Mucosa of descending colon (tissue), 3 donors: ENCODE measurements at regions not wholly inside any gene's neighbourhood (a gene's known extent, or its start where the extent isn't known, plus 50 kb on each side); places are given as distances from the start of the nearest gene placed in this dataset.
"Not testable (repeated sequence)": the region's sequence is repeated elsewhere in the genome, so short reads cannot be mapped to it uniquely, and the experiment has no call there.

ENCODE experiments used
- ATAC-seq: fragments of 200-7000 bp; cut with Tn5 transposase; one replicate; pipeline ENCODE4 v1.9.1; 2020; ENCODE audit warnings: mild to moderate bottlenecking, moderate library complexity
- DNase-seq, 3 donors: peaks; one replicate each; pipeline ENCODE4 v3.0.0-alpha.2; 2020
- H3K36me3 ChIP-seq: fragments of 200-600 bp; one replicate; pipeline ENCODE4 v1.8.0; 2021; ENCODE audit warnings: low read depth, mild to moderate bottlenecking
- H3K4me1 ChIP-seq: fragments of 200-600 bp; one replicate; pipeline ENCODE4 v1.8.0; 2021; ENCODE audit warnings: low read depth, mild to moderate bottlenecking
- H3K4me3 ChIP-seq: fragments of 200-600 bp; one replicate; pipeline ENCODE4 v1.8.0; 2021; ENCODE audit warnings: mild to moderate bottlenecking
- H3K9me3 ChIP-seq: fragments of 200-600 bp; one replicate; pipeline ENCODE4 v1.8.0; 2021; ENCODE audit warnings: mild to moderate bottlenecking
- CTCF ChIP-seq: fragments of 200-600 bp; IDR thresholded peaks from one replicate; pipeline ENCODE4 v1.8.0; 2022; ENCODE audit warnings: antibody characterized with exemption, mild to moderate bottlenecking
- intact Hi-C, 2 donors: fragments of 100-400 bp; cut with DNase I in 1 of 2; cut with micrococcal nuclease in 1 of 2; formaldehyde crosslinking; loops; one replicate each; pipeline versions ENCODE4 v1.11.0 to v1.11.1; 2022; cut with DNase I, micrococcal nuclease
- donor health status: DM: no; HTN: no; CAD: no; lungs with moderate emphysema.
- donor health status: DM: no; HTN: no; CAD: no.
- donor health status: DM: no; HTN: yes; CAD: no.

GRCh38 chr12:47366579-47366978 lies 286.8 kb upstream of the AMIGO2 start:
- DNase-seq: no peak
- intact Hi-C loops: no loop called here

GRCh38 chr12:47366157-47366556 lies 286.4 kb upstream of the AMIGO2 start:
- Histone ChIP-seq H3K4me1 (no peaks in the 10 kb centered on the region), H3K4me3 (no peak overlapping the region), H3K36me3 (no peaks in the 10 kb centered on the region), H3K9me3 (no peaks in the 10 kb centered on the region)
- no peak for TF ChIP-seq CTCF
- ATAC-seq (no peak), DNase-seq (no peak)
- intact Hi-C loops: no loop called here

More at GRCh38 chr12:47366579-47366978, 286.8 kb upstream of the AMIGO2 start:
- no peak for ATAC-seq
- TF ChIP-seq CTCF: no peak
- Histone ChIP-seq H3K9me3 (no peaks in the 10 kb centered on the region), H3K4me3 (no peak overlapping the region), H3K36me3 (no peaks in the 10 kb centered on the region), H3K4me1 (no peaks in the 10 kb centered on the region)

DNA sequence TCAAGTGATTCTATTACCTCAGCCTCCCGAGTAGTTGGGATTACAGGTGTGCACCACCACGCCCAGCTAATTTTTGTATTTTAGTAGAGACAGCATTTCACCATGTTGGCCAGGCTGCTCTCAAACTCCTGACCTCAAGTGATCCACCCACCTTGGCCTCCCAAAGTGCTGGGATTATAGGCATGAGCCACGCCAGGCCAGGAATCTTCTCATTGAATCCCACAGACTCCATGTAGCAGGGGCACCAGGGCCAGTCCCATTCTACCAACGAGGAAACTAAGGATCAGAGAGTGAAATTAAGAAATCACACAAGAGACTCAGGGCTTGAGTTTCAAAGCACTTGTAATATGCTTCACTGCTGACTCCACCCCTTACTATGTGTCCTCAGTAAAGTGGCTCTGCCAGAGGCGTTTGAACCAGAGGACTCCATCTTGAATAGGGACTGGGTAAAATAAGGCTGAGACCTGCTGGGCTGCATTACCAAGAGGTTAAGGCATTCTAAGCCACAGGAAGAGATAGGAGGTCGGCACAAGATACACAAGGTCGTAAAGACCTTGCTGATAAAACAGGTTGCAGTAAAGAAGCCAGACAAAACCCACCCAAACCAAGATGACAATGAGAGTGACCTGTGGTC lies 285.8 kb upstream of the AMIGO2 start:
- DNase-seq, ATAC-seq, H3K4me3 ChIP-seq, H3K36me3 ChIP-seq, H3K9me3 ChIP-seq, H3K4me1 ChIP-seq, intact Hi-C loops: not testable (repeated sequence)

- H3K36me3 ChIP-seq: no peaks in the 10 kb centered on the region
- no peak for TF ChIP-seq CTCF
- intact Hi-C loops: no loop called here
- H3K4me1 ChIP-seq: no peaks in the 10 kb centered on the region
- no peak for ATAC-seq
- DNase-seq: no peak
- H3K4me3 ChIP-seq: no peak overlapping the region
- H3K9me3 ChIP-seq: no peaks in the 10 kb centered on the region
Observed at GRCh38 chr12:47364261-47364660, 284.5 kb upstream of the AMIGO2 start.

DNA sequence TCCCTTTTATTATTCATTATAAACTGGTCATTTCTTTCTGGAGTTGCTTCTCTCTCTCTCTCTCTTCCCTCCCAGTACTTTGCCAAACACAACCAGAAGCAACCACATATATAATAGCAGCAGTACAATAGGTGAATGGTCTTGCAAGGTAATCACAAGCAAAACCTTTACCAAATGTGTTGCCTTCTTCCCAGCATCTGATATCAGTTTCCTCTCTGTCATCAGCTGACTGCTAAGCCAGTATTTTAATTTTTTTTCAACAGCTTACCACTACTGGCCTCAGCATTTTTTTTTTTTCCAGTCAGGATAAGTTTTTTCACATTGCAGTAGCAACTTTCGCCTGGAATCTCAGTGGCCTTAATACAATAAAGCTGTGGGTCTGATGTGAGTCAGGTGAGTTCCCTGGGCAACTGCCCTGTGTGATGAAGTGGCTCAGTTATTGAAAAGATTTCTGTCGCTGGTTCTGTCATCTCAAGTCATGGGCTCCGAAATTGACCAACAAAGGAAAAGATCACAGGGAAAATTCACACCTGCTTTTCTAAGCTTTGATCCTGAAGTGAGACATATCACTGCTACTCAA lies 282.5 kb upstream of the AMIGO2 start:
- DNase-seq (no peak), ATAC-seq (no peak)
- intact Hi-C loops: no loop called here
- H3K4me3 ChIP-seq: no peak overlapping the region
- H3K9me3 ChIP-seq: no peaks in the 10 kb centered on the region
- no peaks in the 10 kb centered on the region for H3K36me3 ChIP-seq
- no peak for TF ChIP-seq CTCF
- no peaks in the 10 kb centered on the region for H3K4me1 ChIP-seq

DNA sequence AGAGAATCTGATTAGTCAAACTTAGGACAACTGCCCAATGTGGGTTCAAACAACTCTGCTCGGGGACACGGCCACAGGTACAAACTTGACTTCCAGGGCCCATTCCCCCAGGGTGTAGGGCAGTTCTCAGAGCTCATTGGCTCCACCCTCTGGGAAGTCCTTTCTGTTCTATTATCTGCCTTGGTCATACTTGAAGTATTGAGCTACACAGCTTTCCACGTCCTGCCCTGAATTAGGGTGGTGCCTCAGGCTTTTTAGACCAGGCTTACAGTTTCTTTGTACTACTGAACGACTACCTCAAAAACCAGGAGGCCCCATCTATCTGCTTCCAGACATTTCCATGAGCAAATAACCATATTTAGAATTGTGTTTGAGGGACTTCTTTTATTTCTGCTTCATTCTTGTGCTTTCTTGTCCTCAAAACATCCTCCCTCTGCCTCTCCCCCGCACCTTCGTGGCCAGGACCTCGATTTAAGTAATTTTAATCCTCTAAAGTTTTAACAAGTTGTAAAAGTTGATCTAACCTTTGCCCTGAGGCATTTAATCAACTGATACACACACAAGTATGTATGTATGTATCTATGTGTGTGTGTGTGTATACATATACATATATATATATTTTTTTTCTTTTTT lies 281.7 kb upstream of the AMIGO2 start:
- no peaks in the 10 kb centered on the region for H3K36me3 ChIP-seq
- H3K9me3 ChIP-seq: no peaks in the 10 kb centered on the region
- no peak for TF ChIP-seq CTCF
- intact Hi-C loops: no loop called here
- ATAC-seq (peak; percentile 82), DNase-seq (peak; percentile 27 to 52 (median 40))
- H3K4me1 ChIP-seq: no peaks in the 10 kb centered on the region
- no peak overlapping the region for H3K4me3 ChIP-seq
